Stimulated activated CD8-positive, alpha-beta memory T cell treated with anti-CD3 and anti-CD28 coated beads, Interleukin-2, amount 100 ng/mL, for 48 hours (primary cell): ENCODE measurements at regions not wholly inside any gene's neighbourhood (a gene's known extent, or its start where the extent isn't known, plus 50 kb on each side); places are given as distances from the start of the nearest gene placed in this dataset.
A peak's percentile ranks its signal among the peaks of the same experiment; 100 is the strongest.
"Not testable (repeated sequence)": the region's sequence is repeated elsewhere in the genome, so short reads cannot be mapped to it uniquely, and the experiment has no call there.

ENCODE experiments used
- DNase-seq, 2 donors: peaks; one replicate each; pipeline ENCODE4 v3.0.0-alpha.2; 2020; ENCODE audit warnings: low read depth in 2 of 2

GRCh38 chr2:61774351-61774750 lies 79.5 kb downstream of the FAM161A start:
- DNase-seq, result no peak

- no peak for DNase-seq
Measured at GRCh38 chr2:61771904-61772845, 81.7 kb downstream of the FAM161A start.

GRCh38 chr2:61770746-61771145 lies 83.1 kb downstream of the FAM161A start:
- no peak for DNase-seq

GRCh38 chr2:61770298-61770697 lies 83.6 kb downstream of the FAM161A start:
- DNase-seq, result no peak

GRCh38 chr2:61769093-61769675 lies 84.7 kb downstream of the FAM161A start:
- DNase-seq, result no peak

- DNase-seq, result peak; percentile 96
Measured at GRCh38 chr2:61764035-61764800, 89.6 kb downstream of the FAM161A start.

- DNase-seq, result peak in 1 of 2 donors; percentile 15
Measured at GRCh38 chr2:61763605-61764034, 90.2 kb downstream of the FAM161A start.

GRCh38 chr2:61762292-61762691 lies 91.6 kb downstream of the FAM161A start:
- DNase-seq, result no peak

GRCh38 chr2:61759718-61760117 lies 94.1 kb downstream of the FAM161A start:
- no peak for DNase-seq

- no peak for DNase-seq
Measured at GRCh38 chr2:61759005-61759404, 94.9 kb downstream of the FAM161A start.

GRCh38 chr2:61758159-61758558 lies 95.7 kb downstream of the FAM161A start:
- no peak for DNase-seq

- DNase-seq, result no peak
Measured at GRCh38 chr2:61753512-61753911, 100.3 kb downstream of the FAM161A start.

GRCh38 chr2:61750624-61751023 lies 103.2 kb downstream of the FAM161A start:
- DNase-seq, result no peak

GRCh38 chr2:61742955-61743354 lies 110.9 kb downstream of the FAM161A start:
- DNase-seq, result no peak

GRCh38 chr2:61737841-61738240 lies 116.0 kb downstream of the FAM161A start:
- DNase-seq, result no peak

GRCh38 chr2:61736953-61737352 lies 116.9 kb downstream of the FAM161A start:
- no peak for DNase-seq

- DNase-seq, result no peak
Measured at GRCh38 chr2:61733563-61733962, 120.3 kb downstream of the FAM161A start.

- no peak for DNase-seq
Measured at GRCh38 chr2:61732787-61733186, 121.1 kb downstream of the FAM161A start.

GRCh38 chr2:61727746-61728145 lies 126.1 kb downstream of the FAM161A start:
- no peak for DNase-seq

GRCh38 chr2:61726456-61727209 lies 127.2 kb downstream of the FAM161A start:
- DNase-seq, result no peak

- not testable (repeated sequence) for DNase-seq
Measured at GRCh38 chr2:61723364-61723763, 130.5 kb downstream of the FAM161A start.

GRCh38 chr2:61722800-61723199 lies 131.1 kb downstream of the FAM161A start:
- no peak for DNase-seq
